ENCODE measurements at regions not wholly inside any gene's neighbourhood (a gene's known extent, or its start where the extent isn't known, plus 50 kb on each side); places are given as distances from the start of the nearest gene placed in this dataset.

DNA sequence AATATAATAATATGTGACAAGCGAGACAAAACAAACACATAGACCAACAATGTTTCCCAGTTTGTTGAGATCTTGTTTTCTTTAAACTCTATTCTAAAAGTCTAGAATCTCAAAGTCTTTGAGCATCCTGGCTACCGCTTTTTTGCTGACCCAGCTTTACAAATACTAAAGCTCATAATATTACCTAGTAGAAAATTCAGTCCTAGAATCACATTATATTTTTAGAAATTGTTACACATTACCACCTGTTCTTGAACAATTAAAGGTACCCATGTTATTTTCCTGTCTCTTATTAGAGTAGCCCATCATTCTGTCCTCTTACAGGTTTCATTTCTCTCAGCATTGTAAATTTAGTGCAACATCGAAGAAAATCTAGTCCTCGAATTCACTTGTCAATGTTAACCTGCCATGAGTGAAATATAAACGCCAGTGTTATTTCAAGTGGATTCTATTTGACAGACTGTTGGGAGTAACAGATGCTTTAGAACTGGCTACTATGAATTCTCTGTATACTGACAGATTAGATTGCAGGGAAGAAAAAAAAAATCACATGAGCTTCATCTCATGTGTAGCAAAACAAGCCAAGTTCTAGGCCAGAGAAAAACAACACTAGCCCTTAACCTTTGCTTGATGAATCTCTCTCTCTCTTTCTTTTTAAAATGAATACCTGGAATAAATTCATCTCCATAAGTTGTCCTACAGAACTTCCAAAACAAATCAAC, 851.2 kb upstream of the ADAMTS5 start:
- no peak for DNase-seq (ENCODE audit: low spot score)

DNA sequence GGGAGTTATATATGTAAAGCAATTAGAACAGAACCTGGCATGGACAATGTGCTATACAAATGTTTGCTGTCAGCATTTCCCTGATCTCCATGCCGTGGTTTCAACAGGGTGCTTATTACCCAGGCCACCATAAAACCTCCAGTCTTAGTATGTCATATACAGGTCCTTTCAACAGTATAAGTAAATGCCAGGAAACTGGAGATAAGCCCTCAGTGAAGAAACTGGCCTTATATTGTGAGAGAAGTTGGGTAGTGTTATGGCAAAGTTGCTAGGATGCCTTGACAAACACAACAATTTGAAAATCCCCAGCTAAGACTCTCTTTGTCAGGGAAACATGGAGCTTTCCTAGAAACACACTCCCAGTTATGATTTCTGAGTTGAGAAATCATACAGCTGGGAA, 850.2 kb upstream of the ADAMTS5 start:
- DNase-seq (ENCODE audit: low spot score), result no peak

DNA sequence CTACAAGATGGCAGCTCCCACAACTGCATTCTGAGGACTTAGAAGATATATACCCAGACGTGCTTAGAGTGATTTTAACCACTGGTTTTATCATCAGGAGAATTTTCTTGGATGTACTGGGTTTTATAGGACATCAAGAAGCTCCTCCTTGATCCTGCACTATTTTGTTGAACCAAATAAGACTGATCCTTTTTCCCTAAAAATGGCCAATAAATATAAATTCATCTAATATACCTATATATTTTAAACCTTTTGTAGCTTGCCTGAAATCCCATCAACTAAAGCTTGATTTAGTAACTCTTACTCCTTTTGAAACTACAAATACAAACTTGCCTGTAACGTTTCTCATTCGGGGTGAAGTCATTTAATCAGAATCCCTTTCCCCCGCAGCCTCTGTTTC, 849.4 kb upstream of the ADAMTS5 start:
- DNase-seq (ENCODE audit: low spot score), result no peak

DNA sequence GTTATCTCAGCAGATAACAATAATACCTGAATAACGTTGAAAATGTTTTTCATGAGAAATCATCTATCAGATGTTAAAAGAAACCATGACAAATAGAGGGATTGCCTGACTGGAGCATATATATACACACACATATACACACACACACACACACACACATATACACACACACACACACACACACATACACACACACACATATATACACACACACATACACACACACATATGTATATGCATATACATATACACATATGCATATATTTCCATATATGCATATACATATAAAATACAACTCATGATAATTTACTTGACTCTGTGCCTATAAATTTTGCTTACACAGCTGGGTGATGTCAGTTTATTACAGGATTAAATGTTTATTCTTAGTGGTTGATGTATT, 847.3 kb upstream of the ADAMTS5 start:
- DNase-seq (ENCODE audit: low spot score), result no peak

DNA sequence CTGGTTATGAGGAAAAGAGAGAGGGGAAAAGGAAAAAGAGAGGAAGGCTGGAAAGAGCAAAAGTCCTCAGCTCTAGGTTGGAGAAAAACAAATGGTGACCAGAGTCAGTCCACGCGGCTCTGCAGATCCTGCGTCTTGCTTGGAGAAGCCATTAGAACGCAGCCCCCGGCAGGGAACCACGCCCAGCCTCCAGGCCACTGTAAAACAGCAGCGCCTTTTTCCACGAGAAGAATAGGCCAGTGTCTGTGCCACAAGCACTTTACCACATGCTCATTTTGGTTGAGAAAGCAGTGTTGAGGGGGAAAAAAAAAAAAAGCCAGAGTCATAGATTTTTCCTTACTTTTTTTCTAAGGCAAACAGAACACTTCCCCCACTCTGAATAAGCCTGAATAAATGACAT, 846.9 kb upstream of the ADAMTS5 start:
- DNase-seq (ENCODE audit: low spot score), result peak; percentile 48

DNA sequence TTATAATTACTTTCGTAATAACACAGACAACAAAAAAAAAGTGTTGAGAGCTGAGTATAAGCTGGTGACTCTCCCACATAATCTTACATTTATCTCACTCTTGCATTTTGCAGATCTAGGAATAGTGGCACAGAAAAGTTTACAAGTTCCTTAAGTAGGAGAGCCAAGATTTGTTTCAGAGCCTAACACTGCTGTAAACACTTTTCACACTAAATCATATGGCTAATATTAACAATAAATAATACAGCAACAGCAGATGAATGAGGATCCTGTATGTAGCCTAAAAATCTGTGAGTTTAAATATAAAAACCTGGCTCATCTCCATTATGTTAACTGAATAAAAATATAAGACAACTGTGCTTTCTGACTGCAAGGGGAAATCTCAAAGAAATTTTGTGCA, 846.5 kb upstream of the ADAMTS5 start:
- no peak for DNase-seq (ENCODE audit: low spot score)

DNA sequence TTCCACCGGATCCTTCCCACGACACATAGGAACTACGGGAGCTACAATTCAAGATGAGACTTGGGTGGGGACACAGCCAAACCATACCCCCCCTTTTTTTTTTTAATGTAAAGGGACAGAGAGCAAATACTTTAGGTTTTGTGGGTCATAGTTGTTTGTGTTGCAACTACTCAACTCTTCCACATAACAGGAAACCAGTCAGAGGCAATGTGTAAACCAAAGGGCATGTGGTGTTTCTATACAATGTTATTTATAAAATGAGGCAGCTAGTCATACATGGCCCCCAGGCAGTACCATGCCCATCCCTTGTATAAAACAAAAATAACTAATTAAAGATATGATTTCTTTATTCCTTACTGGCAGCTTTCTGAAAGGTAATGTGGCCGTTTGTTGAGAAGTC, 845.4 kb upstream of the ADAMTS5 start:
- no peak for DNase-seq (ENCODE audit: low spot score)

DNA sequence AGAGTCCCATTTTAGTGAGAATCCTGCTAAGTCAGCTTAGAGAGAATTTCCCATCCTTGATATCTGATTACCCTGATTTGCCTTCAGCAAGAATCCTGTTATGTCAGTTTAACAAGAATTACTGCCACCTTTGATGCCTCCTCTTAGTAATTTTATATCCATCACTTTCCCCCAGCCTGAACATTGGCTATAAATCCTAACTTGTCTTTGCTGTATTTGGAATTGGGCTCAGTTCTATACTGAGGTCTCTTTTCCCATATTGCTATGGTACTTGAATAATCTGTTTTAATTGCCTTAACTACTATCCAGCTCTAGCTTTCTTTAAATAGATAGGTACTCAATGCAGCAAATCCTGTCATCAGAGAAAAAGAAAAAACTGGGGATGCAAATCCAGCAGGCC, 842.0 kb upstream of the ADAMTS5 start:
- no peak for DNase-seq (ENCODE audit: low spot score)

DNA sequence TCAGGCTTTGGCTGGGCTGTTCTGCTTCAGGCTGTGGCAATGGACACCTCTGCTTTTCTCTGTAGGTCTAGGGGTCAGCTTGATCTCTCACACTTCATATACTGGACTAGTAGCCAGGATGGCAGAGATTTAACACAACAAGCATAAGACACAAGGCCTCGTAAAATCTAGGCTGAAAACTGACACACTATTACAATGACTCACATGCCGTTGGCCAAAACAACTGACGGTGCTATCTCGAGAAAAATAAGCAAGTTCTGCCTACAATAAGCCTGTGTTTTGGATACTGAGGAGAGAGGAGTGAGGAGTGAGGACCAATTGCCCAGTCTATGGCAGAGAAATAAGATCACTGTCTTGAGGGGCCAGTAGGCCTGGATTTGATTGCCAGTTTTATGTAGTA, 840.7 kb upstream of the ADAMTS5 start:
- no peak for DNase-seq (ENCODE audit: low spot score)

DNA sequence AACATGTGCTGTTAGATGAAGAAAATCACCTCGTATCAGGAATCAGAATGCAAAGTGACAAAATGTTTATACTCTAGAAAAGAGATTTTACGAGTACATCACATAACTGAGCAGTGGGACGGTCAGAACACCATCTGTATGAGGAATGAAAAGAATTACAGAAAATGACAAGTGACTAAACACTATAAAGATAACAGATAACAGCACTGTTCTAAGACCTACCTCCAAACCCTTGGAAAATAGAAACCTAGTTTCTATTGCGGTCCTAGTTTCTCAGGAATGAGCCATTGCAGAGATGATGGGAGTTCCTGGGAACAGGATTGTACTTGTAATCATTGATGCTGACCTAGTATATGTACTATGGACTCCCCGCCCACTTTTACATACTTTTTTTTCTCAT, 839.4 kb upstream of the ADAMTS5 start:
- DNase-seq (ENCODE audit: low spot score), result no peak

DNA sequence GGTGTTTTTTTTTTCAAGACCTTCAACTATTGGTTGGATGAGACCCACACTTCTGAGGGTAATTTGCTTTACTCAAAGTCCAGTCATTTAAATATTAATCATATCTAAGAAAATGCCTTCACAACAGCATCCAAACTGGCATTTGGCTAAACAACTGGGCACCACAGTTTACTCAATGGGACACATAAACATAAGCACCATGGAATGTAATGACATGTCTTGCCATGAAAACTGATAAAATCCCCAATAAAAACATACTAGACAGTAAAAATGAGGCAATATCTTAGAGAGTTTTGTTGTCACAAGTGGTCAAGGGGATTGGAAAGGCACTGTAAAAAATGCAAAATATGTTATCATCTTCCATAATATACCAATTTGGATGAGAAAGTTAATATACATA, 838.8 kb upstream of the ADAMTS5 start:
- no peak for DNase-seq (ENCODE audit: low spot score)

DNA sequence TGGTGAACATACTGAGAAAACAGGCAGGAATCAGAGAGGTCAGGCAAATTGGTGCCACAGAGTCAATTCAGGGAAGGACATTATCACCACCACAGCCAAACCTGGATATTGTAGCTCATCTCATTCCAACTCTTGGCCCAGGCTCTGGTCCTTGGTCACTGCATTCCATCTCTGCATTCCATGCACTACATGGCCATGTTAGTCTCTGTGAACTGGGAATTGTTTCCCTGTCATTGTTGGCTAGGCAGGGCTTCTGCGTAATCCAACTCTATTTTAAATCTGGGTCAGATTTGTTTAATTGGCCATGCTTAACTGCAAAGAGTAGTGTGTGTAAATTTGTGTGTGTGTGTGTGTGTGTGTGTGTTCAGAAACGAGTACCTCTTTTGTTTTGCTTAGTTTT, 837.6 kb upstream of the ADAMTS5 start:
- no peak for DNase-seq (ENCODE audit: low spot score)

DNA sequence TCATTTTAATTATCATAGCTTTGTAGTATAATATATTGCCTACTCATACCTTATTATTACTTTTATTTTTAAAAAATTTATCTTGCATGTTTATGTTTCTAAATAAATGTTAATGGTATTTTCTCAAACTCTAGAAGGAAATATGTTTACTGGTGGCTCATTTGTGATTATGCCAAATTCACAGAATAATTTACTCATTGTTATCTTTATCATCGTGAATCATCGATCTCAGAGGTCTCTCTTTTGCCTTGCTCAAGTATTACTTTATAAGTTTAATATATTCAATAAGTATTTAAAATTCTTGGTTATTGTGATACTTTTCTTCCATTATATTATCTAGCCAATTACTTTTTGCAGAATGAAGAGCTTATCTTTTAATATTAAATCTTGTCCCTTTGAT, 836.7 kb upstream of the ADAMTS5 start:
- no peak for DNase-seq (ENCODE audit: low spot score)

DNA sequence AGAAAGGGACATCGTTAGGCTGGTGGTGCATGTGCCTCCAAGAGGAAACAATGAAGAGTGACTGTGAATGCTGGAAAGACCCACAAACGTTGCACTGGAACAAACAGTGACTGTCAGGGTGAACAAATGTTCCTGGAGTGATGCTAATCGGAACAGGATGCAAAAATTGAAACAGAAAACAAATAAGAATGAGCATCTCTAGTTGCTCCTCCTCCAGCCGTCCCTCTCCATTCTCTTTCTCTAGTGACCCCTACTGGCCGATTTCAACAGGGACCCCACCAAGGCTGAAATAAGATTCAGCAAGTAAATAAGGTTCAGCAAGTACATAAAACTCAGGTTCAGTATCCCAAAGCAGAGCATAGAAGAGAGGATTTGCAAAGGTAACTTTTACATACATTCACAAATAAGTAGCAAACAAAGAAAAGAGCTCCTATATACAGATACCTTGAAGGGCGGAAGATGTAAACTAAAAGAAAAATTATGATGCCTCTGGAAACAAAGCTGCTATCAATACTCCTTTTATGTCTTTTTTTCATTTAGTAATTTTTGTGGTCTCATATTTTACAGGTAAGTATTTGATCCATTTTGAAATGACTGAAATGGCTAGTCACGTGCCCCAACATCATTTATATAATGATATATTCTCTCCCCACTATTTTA, 836.1 kb upstream of the ADAMTS5 start:
- DNase-seq (ENCODE audit: low spot score), result no peak

DNA sequence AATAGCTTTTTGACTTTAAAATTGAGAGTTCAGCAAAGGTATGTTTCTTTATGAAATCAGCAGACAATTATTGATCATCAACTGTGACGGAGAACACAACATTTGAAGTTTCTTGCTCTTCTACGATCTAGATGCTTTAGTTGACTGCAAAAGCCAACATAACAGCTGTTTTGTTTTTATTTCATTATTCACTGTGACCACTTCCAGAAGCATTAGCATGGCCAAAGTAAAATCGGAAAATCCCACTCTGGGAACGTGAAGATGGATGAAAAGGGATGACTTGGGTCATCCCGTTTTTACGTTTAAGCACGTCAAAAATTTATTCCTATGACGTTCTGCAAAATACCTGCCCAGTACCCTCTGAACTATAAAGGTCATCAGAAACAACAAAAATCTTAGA, 833.0 kb upstream of the ADAMTS5 start:
- DNase-seq (ENCODE audit: low spot score), result no peak

DNA sequence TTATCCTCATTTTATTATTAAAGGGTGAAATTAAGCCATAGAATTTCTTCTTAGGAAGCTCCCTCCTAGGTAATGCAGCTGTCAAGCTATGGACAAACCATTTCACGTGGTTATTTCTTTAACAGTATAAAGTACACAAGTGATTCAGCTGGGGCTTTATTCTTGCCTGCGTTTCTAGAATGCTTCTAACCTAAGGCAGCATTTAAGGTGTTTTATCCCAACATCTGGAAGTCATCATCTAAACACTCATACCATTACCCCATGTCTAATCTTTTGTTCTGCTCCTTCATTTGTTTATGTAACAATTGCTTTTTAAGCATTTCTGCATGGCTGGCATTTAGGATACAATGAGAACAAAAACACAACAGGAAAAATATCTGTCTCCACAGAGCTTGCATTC, 829.2 kb upstream of the ADAMTS5 start:
- DNase-seq (ENCODE audit: low spot score), result no peak

DNA sequence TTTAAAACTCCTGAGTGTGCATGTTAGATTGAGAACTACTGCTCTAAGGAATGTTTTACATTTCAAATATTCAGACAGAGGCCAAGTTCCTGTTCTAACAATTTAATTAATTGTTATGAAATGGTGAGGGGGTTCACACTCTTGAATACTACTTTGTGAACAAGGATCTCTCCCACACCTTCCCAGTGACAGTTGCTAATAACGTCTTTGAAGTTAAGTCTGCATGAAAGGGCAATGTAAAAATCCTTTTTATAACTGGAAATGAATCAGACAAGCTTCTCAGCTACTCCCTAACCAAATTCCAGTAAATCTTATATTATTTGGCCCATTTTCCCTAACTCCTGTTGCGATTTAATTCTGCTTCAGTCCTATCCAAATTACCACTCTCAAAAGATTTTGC, 828.5 kb upstream of the ADAMTS5 start:
- no peak for DNase-seq (ENCODE audit: low spot score)

DNA sequence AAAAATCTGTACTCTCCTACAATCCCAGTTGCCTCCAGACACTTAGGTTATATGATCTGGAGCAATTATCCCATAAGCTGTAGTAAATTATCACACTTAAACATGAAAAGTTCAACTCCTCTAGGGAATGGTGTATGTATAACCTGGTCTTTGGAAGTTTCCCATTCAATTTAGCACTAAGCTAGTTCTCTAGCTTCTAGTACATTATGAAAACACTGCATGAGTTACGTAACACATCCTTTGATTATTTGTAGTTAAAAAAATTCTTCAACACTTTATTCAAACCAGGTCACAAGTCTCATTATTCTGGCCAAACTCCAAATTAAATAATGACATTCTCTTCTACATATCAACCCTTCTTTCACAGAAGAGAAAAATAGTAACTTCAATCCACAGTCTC, 827.0 kb upstream of the ADAMTS5 start:
- DNase-seq (ENCODE audit: low spot score), result no peak

DNA sequence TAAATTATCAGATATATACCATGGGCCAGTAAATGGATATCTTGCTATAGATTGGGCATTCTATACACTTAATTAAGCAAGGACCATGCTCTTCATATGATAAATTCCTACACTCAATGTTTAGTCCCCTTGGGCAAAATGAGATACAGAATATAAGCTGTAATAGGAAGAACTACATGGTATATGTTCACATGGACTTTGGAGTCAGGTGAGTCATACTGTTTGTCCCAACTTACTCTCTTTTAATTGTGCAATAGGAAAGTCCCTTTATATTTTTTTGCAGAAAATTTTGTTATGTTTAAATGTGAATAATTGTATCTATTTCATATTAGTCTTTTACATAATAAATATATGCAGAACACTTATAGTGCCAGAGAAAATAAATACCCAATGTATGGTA, 820.2 kb upstream of the ADAMTS5 start:
- DNase-seq (ENCODE audit: low spot score), result no peak

DNA sequence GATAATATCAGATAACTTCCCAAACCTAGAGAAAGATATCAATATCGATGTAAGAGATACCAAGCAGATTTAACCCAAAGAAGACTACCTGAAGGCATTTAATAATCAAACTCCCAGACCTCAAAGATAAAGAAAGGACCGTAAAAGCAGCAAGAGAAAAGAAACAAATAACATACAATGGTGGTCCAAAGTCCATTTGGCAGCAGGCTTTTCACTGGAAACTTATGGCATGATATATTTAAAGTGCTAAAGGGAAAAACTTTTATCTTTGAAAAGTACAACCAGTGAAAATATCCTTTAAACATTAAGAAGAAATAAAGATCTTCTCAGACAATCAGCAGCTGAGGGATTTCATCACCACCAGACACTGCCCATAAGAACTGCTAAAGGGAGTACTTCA, 812.7 kb upstream of the ADAMTS5 start:
- no peak for DNase-seq (ENCODE audit: low spot score)

DNA sequence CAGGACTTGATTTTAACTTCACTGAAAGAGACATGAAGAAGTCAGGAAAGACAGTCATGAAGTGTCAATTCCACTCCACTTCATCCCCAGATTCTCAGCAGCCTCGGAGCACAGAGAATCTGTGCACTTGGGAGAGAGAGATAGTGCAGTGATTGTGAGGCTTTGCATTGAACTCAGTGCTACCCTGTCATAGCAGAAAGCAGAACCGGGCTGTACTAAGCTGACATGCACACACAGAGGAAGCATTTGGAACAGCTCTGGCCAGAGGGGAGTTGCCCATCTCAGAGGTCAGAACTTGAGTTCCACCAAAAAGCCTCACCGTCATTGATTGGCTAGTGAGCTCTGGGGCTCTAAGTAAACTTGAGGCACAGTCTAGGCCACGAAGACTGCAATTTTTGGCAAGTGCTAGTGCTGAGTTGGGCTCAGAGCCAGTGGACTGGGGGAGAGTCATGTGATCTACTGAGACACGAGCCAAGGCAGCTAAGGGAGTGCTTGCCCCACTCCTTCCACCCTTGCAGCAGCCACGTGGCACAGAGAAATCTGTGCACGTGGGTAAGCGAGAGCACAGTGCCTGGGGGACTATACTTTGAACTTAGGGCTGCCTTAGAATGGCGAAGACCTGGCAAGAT, 810.2 kb upstream of the ADAMTS5 start:
- DNase-seq (ENCODE audit: low spot score), result no peak

DNA sequence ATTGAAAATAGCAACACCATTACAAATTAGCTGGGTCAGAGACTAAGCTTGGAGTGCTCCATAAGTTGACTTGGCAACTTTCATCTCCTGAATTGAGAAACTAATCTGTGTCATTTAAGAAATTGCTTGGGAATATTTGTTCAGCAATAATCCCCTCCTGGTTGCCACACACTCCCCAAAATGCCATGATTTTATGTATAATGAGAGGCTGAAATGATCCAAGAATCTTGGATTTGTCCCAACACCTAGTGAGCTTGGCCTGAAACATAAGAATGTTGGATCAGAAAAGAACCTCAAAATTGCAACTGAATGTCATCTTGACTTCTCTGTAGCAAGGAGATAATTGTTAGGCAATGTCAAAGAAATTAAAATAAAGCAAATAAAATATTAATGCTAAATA, 805.9 kb upstream of the ADAMTS5 start:
- DNase-seq (ENCODE audit: low spot score), result no peak

DNA sequence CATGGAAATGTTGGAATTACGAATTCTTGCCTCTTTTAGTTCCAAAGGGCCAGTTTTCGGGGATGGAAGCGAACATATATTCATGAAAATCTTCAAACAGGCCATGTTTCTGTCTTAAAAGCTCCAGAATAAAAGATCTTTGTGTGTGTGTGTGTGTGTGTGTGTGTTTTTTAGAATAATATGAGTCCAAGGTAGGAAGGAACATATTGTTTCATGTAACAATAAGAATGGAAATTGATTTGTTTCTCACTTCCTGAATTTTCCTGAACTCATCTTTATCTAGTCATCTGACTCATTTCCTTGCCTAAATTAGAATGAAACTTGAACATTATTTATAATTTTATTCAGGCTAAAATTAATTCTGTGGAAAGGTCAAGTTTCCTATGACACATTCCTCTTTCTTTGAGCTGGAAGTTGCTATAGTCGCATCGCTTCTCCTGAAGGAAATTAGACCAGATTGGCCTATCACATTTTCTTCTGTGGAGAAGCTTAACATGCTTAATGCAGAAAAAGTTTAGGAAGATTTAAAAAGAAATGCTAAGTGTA, 805.1 kb upstream of the ADAMTS5 start:
- no peak for DNase-seq (ENCODE audit: low spot score)

All from ecto neural progenitor cell (in vitro differentiated cells).